ENCODE measurements at regions not wholly inside any gene's neighbourhood (a gene's known extent, or its start where the extent isn't known, plus 50 kb on each side); places are given as distances from the start of the nearest gene placed in this dataset. TPM values are rescaled to one million over a fixed set of nuclear protein-coding genes. Genes with fewer than 3 reads are reported as not detected.
"Not testable (repeated sequence)": the region's sequence is repeated elsewhere in the genome, so short reads cannot be mapped to it uniquely, and the experiment has no call there.

- H2BK5ac ChIP-seq (ENCODE audit: low read depth, low read length, poor library complexity, severe bottlenecking); H3K4me2 ChIP-seq (ENCODE audit: low read depth, low read length); H4K5ac ChIP-seq (ENCODE audit: low read depth, low read length); H2BK120ac ChIP-seq (ENCODE audit: low read depth, low read length); H3K4me1 ChIP-seq (ENCODE audit: control insufficient read depth, insufficient read depth, low read length); H4K8ac ChIP-seq (ENCODE audit: low read depth in 2 of 2, low read length in 2 of 2); H2AFZ ChIP-seq (replicated peaks; ENCODE audit: low read length, poor library complexity); H3K27me3 ChIP-seq (ENCODE audit: control insufficient read depth, insufficient read depth, low read length); BruUV-seq (replicated peaks); H3K79me1 ChIP-seq (ENCODE audit: low read depth in 1 of 2, low read length in 2 of 2); CTCF ChIA-PET; H2BK20ac ChIP-seq (ENCODE audit: low read depth, low read length); H3K9me1 ChIP-seq (ENCODE audit: insufficient read depth, low read length); H3K23ac ChIP-seq (ENCODE audit: low read depth, low read length); H4K20me1 ChIP-seq (ENCODE audit: insufficient read depth, low read length); H3K4ac ChIP-seq (ENCODE audit: low read depth, low read length); H3K27ac ChIP-seq (ENCODE audit: insufficient read depth, low read length); H3K4me3 ChIP-seq (ENCODE audit: insufficient read depth, low read depth, low read length); POLR2A ChIA-PET (ENCODE audit: unreplicated experiment); H3K9me3 ChIP-seq (ENCODE audit: control insufficient read depth, insufficient read depth, low read length); H2BK15ac ChIP-seq (ENCODE audit: low read depth, low read length); H2AK9ac ChIP-seq (replicated peaks; ENCODE audit: low read depth, low read length, poor library complexity); dilution Hi-C loops (cut with HindIII; ENCODE audit: low sequenced_read_pairs, unreplicated experiment); H3K9ac ChIP-seq (ENCODE audit: low read depth, low read length); H4K91ac ChIP-seq (ENCODE audit: insufficient read depth, low read depth, low read length); H3K18ac ChIP-seq (ENCODE audit: low read depth, low read length); H3K36me3 ChIP-seq (ENCODE audit: control insufficient read depth, insufficient read depth, low read length); H3K56ac ChIP-seq (ENCODE audit: extremely low read depth, insufficient read depth, low read length); H3K14ac ChIP-seq (replicated peaks; ENCODE audit: low read depth, low read length); ATAC-seq (ENCODE audit: low read depth); DNase-seq; H2AK5ac ChIP-seq (ENCODE audit: low read depth, low read length): not testable (repeated sequence)
- intact Hi-C loops (cut with micrococcal nuclease) (loop anchor here (5.0 to 10.0 kb wide), 3 partner anchors 54 to 822 kb away; partner anchors contain the start of genes FRMPD4 and TLR8), in situ Hi-C loops (cut with MboI; ENCODE audit: low sequenced_read_pairs) (loop anchor here (25.0 kb wide), 1 partner anchor 629 kb away; no protein-coding TSS in a partner anchor)
- WGBS, 2 experiments (ENCODE audit: extremely low coverage in 2 of 2, insufficient read length in 1 of 2): 20% methylated on average over 1 of the region's 2 CpGs; no CpG with 5 or more reads in 1 of the 2 experiments
Measured at GRCh38 chrX:12082959-12083358, 55.3 kb upstream of the FRMPD4 start.

Small RNA genes in the stretch of these regions (microRNA-seq; reads per million reads assigned to microRNA genes)
- not detected for gene RF00019 (ENCODE audit: insufficient read depth, insufficient read length)

Small RNA genes in the stretch of these regions (small RNA-seq; reads per million reads assigned to genes)
- gene RF00019: 0 reads per million in 5 experiments

Data from IMR-90 (cell line).